Neural progenitor cell (in vitro differentiated cells): ENCODE measurements at regions not wholly inside any gene's neighbourhood (a gene's known extent, or its start where the extent isn't known, plus 50 kb on each side); places are given as distances from the start of the nearest gene placed in this dataset.

ENCODE experiments used
- DNase-seq: peaks from one replicate; pipeline ENCODE4 v3.0.0-alpha.2; 2016; ENCODE audit warnings: low spot score
- H2AFZ ChIP-seq: fragments of 200-600 bp; sonication (generic); replicated peaks from 2 replicates; pipeline ENCODE4 v1.6.1; 2016; ENCODE audit warnings: antibody characterized with exemption
- H3F3A ChIP-seq: fragments of 200-600 bp; sonication (generic); 2 replicates; pipeline ENCODE4 v1.6.1; 2016; ENCODE audit warnings: antibody characterized with exemption, low read depth
- H3K27ac ChIP-seq: fragments of 200-600 bp; sonication (generic); 2 replicates; pipeline ENCODE4 v1.5.1; 2016; ENCODE audit warnings: mild to moderate bottlenecking
- H3K27me3 ChIP-seq: fragments of 200-600 bp; sonication (generic); 2 replicates; pipeline ENCODE4 v1.6.1; 2016; ENCODE audit warnings: mild to moderate bottlenecking, moderate library complexity
- H3K36me3 ChIP-seq: fragments of 200-600 bp; sonication (generic); 2 replicates; pipeline ENCODE4 v1.5.1; 2016
- H3K4me1 ChIP-seq: fragments of 200-600 bp; sonication (generic); 2 replicates; pipeline ENCODE4 v1.6.1; 2016; ENCODE audit warnings: mixed run types
- H3K4me2 ChIP-seq: fragments of 200-600 bp; sonication (generic); 2 replicates; pipeline ENCODE4 v1.6.1; 2016
- H3K4me3 ChIP-seq: fragments of 200-600 bp; sonication (generic); 2 replicates; pipeline ENCODE4 v1.5.1; 2016
- H3K79me2 ChIP-seq: fragments of 200-600 bp; sonication (generic); 2 replicates; pipeline ENCODE4 v1.6.1; 2016; ENCODE audit warnings: low read depth
- H3K9ac ChIP-seq: fragments of 200-600 bp; sonication (generic); 2 replicates; pipeline ENCODE4 v1.6.1; 2016
- H3K9me3 ChIP-seq: fragments of 200-600 bp; sonication (generic); 2 replicates; pipeline ENCODE4 v1.5.1; 2016; ENCODE audit warnings: low read depth
- H4K20me1 ChIP-seq: fragments of 200-600 bp; sonication (generic); 2 replicates; pipeline ENCODE4 v1.6.1; 2016; ENCODE audit warnings: low read depth
- H3K27ac Mint-ChIP-seq: 3 replicates; pipeline ENCODE4 v1.8.0; 2021; ENCODE audit warnings: mixed read lengths
- H3K27me3 Mint-ChIP-seq: 2 replicates; pipeline ENCODE4 v1.8.0; 2022; ENCODE audit warnings: low read depth, mild to moderate bottlenecking, inconsistent platforms, moderate library complexity, mixed read lengths; ENCODE audit not compliant: insufficient read depth
- H3K36me3 Mint-ChIP-seq: 3 replicates; pipeline ENCODE4 v1.8.0; 2021; ENCODE audit warnings: mixed read lengths
- H3K4me1 Mint-ChIP-seq: 3 replicates; pipeline ENCODE4 v1.8.0; 2021; ENCODE audit warnings: mixed read lengths
- H3K4me3 Mint-ChIP-seq: 3 replicates; pipeline ENCODE4 v1.8.0; 2021; ENCODE audit warnings: mild to moderate bottlenecking, moderate library complexity, mixed read lengths
- H3K9me3 Mint-ChIP-seq: 3 replicates; pipeline ENCODE4 v1.8.0; 2020; ENCODE audit warnings: mixed read lengths
- CTCF ChIP-seq: fragments of 200-600 bp; sonication (generic); IDR thresholded peaks from 2 replicates; pipeline ENCODE4 v1.5.1; 2017; ENCODE audit warnings: antibody characterized with exemption, mild to moderate bottlenecking
- EZH2 ChIP-seq: fragments of 200-600 bp; sonication (generic); IDR thresholded peaks from 2 replicates; pipeline ENCODE4 v1.6.1; 2017; ENCODE audit warnings: antibody characterized with exemption, mild to moderate bottlenecking, moderate library complexity
- EZH2phosphoT487 ChIP-seq: fragments of 200-600 bp; sonication (generic); IDR thresholded peaks from 2 replicates; pipeline ENCODE4 v1.6.1; 2017; ENCODE audit warnings: antibody characterized with exemption

- Histone ChIP-seq H2AFZ (no peak overlapping the region), H3K79me2 (no peaks in the 10 kb centered on the region), H3K27me3 (no peaks in the 10 kb centered on the region), H3K27ac (no peak overlapping the region), H3K4me2 (no peak overlapping the region), H4K20me1 (no peaks in the 10 kb centered on the region), H3K9me3 (no peaks in the 10 kb centered on the region), H3F3A (no peaks in the 10 kb centered on the region), H3K36me3 (no peaks in the 10 kb centered on the region), H3K4me3 (no peak overlapping the region), H3K4me1 (no peaks in the 10 kb centered on the region), H3K9ac (no peak overlapping the region)
- Mint-ChIP-seq H3K27me3 (peaks cover 3% of the 10 kb centered on the region), H3K4me1 (no peaks in the 10 kb centered on the region), H3K36me3 (no peaks in the 10 kb centered on the region), H3K4me3 (no peak overlapping the region), H3K27ac (no peak overlapping the region), H3K9me3 (no peaks in the 10 kb centered on the region)
- DNase-seq: no peak
- TF ChIP-seq CTCF (no peak), EZH2 (no peak), EZH2phosphoT487 (no peak)
Observed at GRCh38 chr6:143009851-143010250, 50.8 kb upstream of the AIG1 start.
